ENCODE measurements at regions not wholly inside any gene's neighbourhood (a gene's known extent, or its start where the extent isn't known, plus 50 kb on each side); places are given as distances from the start of the nearest gene placed in this dataset.
"Not testable (repeated sequence)": the region's sequence is repeated elsewhere in the genome, so short reads cannot be mapped to it uniquely, and the experiment has no call there.

GRCh38 chr6:112522587-112522986 lies 175.5 kb downstream of the RFPL4B start:
- DNase-seq, result no peak

GRCh38 chr6:112524071-112524470 lies 176.9 kb downstream of the RFPL4B start:
- no peak for DNase-seq

DNA sequence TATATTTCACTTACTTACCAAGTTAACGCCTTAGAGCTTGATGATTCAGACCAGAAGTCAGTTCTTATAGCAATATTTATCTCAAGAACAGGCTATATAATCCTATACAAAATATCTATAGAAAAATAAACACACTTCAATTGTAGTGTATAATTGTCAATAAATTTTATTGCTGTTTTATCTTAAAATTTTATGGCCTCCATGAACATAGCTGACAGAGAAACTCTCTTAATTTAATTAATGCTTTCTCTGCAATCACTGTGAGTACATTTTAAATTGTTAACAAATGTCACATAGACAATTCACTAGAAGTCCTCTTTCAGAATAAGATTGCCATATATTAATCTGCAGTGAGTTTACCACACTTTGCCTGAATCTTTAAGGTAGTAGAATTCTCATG lies 178.6 kb downstream of the RFPL4B start:
- DNase-seq, result no peak

GRCh38 chr6:112526594-112526993 lies 179.5 kb downstream of the RFPL4B start:
- no peak for DNase-seq

GRCh38 chr6:112528306-112528705 lies 181.2 kb downstream of the RFPL4B start:
- DNase-seq, result not testable (repeated sequence)

GRCh38 chr6:112535816-112536215 lies 188.7 kb downstream of the RFPL4B start:
- DNase-seq, result no peak

DNA sequence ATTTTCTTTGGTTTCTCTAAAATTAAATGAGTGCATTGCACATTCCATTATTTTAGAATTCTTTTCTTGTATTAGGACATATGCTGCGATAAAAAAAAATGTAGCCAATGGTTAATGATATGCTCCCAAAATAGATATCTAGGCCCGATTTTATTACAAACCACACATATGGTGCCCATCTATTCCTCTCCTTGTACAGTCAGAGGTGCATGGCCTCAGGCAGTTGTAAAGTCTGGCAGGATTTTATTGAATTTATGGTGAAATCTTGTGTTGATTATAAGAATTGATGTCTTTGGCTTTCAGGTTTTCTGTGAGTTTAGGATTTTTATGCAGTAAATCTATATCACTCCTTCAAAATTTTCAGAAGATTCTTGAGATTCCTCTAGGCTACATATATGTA lies 192.2 kb downstream of the RFPL4B start:
- no peak for DNase-seq

DNA sequence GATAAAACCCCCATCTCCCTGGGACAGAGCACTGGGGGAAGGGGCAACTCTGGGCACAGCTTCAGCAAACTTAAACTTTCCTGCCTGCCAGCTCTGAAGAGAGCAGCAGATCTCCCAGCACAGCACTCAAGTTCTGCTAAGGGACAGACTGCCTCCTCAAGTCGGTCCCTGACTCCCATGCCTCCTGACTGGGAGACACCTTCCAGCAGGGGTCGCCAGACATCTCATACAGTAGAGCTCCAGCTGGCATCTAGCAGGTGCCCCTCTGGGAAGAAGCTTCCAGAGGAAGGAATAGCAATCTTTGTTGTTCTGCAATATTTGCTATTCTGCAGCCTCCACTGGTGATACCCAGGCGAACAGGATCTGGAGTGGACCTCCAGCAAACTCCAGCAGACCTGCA lies 194.7 kb downstream of the RFPL4B start:
- DNase-seq, result not testable (repeated sequence)

GRCh38 chr6:112547321-112548085 lies 200.4 kb downstream of the RFPL4B start:
- not testable (repeated sequence) for DNase-seq

GRCh38 chr6:112549749-112550148 lies 202.6 kb downstream of the RFPL4B start:
- no peak for DNase-seq

GRCh38 chr6:112557435-112557834 lies 210.3 kb downstream of the RFPL4B start:
- no peak for DNase-seq

DNA sequence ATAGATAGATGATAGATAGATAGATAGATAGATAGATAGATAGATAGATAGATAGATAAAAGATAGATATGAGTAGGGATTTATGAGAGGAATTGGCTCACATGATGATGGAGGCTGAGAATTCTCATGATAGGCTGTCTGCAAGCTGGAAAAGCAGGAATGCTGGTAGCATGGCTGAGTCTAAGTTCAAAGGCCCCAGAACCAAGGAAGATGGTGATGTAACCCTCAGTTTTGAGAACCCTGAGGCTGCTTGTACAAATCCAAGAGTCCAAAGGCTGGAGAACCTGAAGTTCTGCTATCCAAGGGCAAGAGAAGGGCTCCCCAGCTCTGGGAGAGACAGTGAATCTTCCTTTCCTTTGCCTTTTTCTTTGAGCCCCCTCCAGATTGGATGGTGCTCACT lies 210.8 kb downstream of the RFPL4B start:
- no peak for DNase-seq

DNA sequence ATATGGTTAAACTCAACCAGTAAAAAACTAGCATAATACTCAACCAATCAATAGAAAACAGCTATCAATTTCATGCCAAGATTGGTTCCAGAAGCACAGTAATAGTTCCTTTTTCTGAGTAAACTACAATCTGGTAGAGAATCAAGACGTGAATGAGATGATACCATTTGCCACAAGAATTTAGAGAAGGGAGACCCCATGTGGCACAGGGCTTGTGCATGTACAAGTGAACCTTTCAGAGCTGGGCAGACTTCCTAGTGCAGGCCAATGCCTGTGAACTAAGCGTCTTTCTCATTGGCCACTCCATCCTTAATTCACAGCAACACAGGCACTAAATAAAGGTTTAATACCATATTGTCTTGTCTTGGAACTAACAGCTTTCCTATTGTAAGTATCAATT lies 213.5 kb downstream of the RFPL4B start:
- no peak for DNase-seq

- DNase-seq, result no peak
These were observed 215.4 kb downstream of the RFPL4B start for GRCh38 chr6:112562301-112563231.

DNA sequence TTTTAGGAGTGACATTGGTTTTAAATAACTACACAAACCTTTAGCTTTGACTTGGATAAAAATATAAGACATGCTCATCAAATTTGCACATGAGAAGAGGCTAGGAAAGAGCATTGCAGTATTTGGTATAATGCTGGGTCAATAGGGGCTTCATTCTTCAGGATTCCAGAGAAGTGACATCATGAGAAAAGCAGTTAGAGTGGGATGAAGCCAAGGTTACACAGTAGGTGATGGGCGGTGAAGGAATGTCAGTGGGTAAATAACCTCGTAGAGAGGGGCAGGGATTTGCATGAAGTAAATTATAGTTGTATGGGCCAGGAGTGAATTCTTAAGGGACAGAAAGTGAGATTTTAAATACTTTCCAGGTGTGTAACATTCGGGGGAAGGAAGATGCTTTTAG lies 216.2 kb downstream of the RFPL4B start:
- no peak for DNase-seq

DNA sequence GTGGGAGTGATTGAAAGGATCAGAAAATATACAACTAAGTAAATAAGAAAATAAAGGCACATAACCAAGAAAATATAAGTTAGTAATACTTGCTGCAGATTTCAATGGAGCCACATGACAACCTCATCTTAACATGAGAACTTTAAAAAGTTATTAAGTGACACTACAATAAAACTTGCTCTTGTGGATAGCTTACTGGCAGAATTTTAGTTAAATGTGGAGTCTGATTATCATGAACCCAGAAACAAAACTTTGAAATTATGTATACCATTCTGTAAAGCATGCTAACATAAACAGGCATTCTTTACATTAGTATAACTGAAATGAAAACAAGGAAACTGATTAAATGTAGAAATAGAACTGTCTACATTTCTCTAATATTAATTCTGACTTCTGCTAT lies 220.9 kb downstream of the RFPL4B start:
- no peak for DNase-seq

DNA sequence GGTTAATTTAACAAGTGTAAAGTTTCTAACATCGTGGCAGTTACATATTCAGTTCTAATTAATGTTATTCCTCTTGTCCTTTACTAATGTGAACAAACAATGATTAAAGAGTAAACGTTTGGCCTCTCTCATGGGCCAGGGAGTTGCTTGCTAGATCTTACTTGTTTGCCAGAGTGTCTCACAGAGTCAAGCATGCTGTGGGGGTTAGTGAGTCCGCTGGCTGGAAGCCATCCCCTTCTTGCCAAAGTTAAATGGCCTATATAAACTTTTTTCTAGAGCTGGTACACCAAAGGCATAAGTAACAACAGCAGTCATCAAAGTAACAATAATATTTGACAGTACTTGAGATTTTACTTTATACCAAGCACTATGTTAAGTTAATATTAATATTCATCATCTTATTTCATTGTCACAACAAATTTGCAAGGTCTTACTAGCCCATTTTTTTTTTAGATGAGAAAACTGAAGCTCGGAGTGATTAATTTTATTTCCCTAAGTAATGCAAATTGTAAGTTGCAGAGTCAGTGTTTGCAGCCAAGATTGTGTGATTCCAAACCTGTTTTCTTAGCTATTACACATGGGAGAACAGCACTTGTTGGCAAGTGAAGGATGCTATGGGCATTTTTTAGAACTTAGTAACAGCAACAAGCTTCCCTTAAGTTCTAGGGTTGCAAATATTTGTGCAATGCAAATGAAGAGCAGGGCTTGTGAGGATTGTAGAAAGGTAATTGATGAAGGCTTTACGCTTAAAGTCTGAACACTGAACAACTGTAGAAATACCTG lies 224.5 kb downstream of the RFPL4B start:
- no peak for DNase-seq

GRCh38 chr6:112574190-112574589 lies 227.1 kb downstream of the RFPL4B start:
- DNase-seq, result no peak

DNA sequence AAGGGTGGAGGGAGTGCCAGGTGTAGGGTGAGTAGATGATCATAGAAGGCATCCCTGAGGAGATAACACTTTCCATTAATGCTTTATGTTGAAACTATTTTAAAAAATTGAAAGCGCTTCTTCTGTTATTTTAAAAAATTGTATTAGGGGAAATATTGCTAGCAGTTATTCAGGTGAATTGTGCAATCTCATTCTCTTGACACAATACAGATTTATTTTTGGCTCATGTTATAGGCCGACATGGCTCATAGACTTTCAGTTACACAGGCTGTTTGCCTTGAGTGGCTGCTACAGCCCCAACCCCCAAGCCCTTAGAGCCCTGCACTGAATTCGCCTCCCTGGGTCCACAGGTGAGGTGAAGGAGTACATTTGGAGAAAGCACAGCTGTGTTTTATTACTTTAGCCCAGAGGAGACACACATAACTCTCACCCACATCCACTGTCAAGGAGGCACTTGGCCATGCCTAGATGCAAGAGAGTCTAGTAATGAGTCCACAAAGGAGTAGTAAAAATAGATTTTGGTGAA lies 228.2 kb downstream of the RFPL4B start:
- DNase-seq, result no peak

GRCh38 chr6:112576423-112576822 lies 229.3 kb downstream of the RFPL4B start:
- DNase-seq, result no peak

DNA sequence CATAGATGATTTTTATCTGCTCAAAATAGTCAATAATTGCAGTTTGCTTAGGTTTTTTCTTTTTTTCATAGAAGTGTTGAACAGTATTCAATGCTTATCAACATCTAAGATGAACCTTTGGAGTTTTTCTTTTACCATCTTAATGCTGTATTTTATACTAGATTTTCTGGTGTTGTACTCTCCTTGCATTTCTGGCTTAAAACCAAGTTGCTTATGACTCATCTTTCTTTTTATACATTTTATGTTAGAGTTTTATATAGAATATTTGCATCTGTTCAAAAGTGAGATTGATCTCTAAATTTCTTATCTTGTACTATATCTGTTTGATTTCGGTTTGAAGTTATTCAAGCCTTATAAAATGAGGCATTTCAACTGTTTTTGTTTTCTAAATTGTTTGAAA lies 232.5 kb downstream of the RFPL4B start:
- DNase-seq, result no peak

DNA sequence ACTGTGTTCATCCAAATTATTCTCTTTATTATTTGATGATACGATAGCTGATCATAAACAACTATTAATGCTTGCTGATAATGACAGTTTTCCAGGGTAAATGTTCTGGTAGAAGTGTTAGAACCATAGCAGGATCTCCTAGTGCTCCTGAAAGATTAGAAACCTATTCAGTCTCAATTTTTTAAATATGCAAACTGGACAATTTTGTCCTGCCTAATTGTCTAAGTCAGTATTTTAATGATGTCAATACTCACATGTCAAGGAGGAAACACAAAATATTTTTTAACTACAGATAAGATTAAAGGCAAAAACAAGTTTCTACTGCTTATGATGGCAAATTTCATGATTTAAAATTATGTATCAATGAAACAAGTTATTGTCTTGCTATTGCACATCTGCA lies 233.9 kb downstream of the RFPL4B start:
- DNase-seq, result no peak

GRCh38 chr6:112590326-112590725 lies 243.2 kb downstream of the RFPL4B start:
- DNase-seq, result no peak
